Glomerular visceral epithelial cell (primary cell): ENCODE measurements at regions not wholly inside any gene's neighbourhood (a gene's known extent, or its start where the extent isn't known, plus 50 kb on each side); places are given as distances from the start of the nearest gene placed in this dataset.
"Not testable (repeated sequence)": the region's sequence is repeated elsewhere in the genome, so short reads cannot be mapped to it uniquely, and the experiment has no call there.

Experiments used
- DNase-seq: peaks from one replicate; pipeline ENCODE4 v3.0.0-alpha.2; 2016; ENCODE audit errors: extremely low spot score

GRCh38 chr5:18546591-18546990 lies 912.3 kb downstream of the TAF11L14 start:
- no peak for DNase-seq

DNA sequence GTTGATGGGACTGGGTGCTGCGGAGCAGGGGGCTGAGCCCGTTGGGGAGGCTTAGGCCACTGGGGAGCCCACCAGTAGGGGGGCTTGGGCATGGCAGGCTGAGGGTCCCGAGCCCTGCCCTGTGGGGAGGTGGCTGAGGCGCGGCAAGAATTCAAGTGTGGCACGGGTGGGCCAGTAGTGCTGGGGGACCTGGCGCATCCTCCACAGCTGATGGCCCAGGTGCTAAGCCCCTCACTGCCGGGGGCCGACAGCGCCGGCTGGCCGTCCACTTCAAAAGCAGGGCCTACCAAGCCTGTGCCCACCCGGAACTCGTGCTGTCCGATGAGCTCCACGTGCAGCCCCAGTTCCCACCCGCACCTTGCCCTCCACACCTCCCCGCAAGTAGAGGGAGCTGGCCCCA lies 917.5 kb downstream of the TAF11L14 start:
- no peak for DNase-seq

- DNase-seq: peak; percentile 79
Measured at GRCh38 chr5:18553269-18553668, 919.0 kb downstream of the TAF11L14 start.

DNA sequence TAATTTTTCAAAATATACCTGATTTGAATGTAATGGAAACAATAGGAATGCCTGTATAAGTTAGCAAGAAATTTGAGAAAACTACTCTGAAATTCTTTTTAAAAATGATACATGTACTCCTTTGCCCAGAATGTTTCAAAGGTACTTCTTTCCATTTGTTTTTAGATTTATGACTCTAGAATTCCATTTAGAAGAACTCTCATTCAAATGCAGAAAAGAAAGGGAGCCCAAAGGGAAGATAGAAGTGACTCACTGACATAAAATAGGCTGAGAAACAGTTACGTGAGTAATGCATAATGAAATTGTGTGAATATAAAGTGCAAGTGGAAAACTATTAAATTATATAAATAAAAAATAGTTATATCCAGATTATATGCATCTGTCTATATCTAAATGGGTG lies 926.3 kb downstream of the TAF11L14 start:
- no peak for DNase-seq

DNA sequence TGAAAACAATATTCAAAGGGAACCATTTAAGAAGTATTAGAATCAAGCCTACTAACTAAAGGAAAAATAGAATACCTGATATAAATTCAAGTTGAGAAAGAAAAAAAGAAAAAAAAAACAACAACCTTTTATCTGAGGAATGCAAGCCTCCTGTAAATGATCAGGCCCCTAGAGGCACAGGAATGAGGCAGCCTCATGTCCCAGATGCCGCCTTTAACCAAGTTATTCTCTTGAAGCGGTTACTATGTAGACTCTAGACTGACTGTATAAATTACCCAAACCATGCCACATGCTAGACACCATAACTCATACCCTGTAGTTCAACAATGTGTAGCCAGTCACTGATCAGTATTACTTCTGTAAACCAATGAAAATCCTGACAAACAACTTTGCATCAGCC lies 929.6 kb downstream of the TAF11L14 start:
- DNase-seq: no peak

DNA sequence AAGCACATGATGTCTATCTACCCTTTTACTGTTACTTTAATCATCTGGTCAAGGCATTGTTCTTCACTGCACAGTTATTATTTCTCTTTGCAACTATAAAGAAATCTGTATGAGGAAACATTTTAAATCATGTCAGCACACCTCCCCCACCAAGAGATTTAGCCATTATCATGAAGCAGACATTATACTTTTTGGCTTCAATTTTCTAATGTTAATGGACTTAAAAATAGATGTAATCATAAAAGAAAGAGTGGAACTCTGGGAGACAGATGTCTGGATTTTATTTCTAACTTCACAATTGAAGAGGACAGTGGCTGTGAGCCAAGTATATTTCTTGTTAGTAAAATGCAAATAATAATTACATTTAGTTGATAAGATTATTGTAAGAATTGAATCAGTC lies 932.4 kb downstream of the TAF11L14 start:
- no peak for DNase-seq

DNA sequence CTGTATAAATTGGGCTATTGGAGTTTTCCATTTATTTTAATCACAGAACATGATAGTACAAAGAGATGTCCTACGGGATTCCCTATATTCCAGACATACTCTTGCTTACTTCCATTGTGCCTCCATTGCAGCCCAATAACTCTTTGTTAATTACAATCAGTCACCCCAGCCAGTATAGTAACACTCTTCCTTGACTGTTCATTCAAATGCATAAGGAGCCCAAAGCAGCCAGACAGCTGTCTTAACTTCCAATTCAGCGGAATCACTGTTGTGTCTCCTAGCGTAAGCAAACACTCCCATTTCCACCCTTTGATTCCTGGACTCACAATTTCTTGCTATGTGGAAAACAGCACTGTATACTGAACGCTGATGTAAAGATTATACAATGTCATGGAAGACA lies 942.3 kb downstream of the TAF11L14 start:
- no peak for DNase-seq

- DNase-seq: no peak
Measured at GRCh38 chr5:18601185-18601584, 966.9 kb downstream of the TAF11L14 start.

- DNase-seq: no peak
Measured at GRCh38 chr5:18602402-18602801, 968.1 kb downstream of the TAF11L14 start.

DNA sequence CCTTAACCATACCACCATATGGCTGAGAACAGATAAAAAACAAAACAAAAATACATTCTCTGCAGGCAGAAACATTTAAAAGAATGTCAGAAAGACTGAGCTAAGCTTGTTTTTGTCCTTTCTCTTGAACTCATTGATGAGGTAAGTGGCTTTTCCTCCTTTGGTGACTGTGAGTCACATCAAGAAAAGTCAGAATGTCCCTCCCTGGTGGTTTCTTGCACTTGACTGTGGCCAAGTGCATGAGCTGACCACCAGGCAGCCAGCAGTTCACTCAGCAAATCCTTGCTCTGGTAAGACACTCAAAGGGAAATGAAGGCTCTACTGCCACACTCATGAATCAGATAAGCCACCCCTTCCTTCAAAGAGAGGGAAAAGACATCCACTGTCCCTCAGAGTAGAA lies 970.9 kb downstream of the TAF11L14 start:
- DNase-seq: no peak

GRCh38 chr5:18607570-18607969 lies 973.3 kb downstream of the TAF11L14 start:
- no peak for DNase-seq

GRCh38 chr5:18617191-18617590 lies 982.9 kb downstream of the TAF11L14 start:
- not testable (repeated sequence) for DNase-seq

GRCh38 chr5:18630458-18631045 lies 996.3 kb downstream of the TAF11L14 start:
- no peak for DNase-seq

- DNase-seq: no peak
Measured at GRCh38 chr5:18652404-18653215, 1018.4 kb downstream of the TAF11L14 start.

DNA sequence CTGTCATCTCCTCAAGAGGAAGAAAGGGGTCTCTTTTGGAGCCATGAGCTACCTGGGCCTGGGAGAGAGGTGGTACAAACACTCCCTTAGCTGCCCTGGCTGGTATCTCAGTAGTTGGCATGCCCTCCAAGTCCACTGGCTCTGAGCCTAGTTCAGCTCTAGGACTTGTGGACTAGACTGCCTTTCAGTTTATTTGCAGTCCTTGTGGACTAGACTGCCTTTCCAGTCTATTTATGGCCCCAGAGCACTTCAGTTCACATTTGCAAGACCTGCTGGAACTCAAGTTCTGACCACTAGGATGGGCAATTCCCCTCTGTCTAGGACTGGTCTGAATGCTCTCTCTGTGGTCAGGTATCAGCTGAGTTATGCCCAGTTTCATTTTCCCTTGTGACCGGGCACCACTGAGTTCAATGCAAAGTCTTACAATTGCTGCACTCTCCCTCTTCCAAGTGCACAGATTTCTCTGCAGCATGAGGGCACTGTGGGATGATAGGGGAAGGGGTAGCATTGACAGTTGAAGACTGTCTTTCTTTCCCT lies 1019.0 kb downstream of the TAF11L14 start:
- DNase-seq: no peak

GRCh38 chr5:18660511-18660910 lies 1026.3 kb downstream of the TAF11L14 start:
- DNase-seq: no peak

DNA sequence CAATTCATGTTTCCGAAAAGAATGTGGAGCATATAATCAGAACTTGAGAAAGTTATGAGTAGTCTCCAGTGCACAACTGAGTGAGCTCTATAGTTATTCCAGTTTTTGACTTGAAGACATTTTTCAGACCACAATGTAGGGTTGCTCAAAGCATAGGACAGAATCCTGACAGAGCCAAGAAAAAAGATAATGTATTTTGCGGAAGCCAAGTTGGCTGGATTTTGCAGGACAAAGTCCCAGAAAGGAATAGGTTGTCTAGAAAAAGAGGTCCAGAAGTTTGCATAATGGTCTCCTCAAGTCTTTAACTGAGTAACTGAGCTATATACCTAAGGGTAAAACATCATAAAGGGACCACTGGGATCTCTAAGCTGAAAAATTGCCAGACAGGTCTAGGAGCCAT lies 1028.0 kb downstream of the TAF11L14 start:
- no peak for DNase-seq

DNA sequence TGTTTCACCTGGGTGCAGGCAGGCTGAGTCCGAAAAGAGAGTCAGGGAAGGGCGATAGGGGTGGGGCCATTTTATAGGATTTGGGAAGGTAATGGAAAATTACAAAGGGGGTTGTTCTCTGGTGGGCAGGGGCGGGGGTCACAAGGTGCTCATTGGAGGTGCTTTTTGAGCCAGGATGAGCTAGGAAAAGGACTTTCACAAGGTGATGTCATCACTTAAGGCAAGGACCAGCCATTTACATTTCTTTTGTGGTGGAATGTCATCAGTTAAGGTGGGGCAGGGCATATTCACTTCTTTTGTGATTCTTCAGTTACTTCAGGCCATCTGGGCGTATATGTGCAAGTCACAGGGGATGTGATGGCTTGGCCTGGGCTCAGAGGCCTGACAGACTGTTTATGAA lies 1040.0 kb downstream of the TAF11L14 start:
- not testable (repeated sequence) for DNase-seq

DNA sequence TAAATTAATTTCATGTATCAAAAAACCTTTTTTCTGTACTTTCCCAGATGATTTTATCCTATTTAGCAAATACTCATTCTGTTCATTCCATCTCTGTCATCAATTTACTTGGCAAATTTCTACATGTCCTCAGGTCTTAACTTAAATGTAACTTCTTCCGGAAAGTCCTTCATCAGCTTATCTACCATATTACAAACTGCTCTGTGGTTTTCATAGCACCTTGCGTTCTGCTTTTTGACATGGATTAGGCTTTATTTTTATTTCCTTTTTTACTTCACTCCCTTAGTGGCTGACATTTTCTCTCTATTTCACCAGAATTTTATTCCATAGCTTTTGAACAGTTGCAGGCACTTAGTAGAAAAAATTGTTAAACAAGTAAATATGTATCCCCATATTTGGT lies 1040.8 kb downstream of the TAF11L14 start:
- no peak for DNase-seq

DNA sequence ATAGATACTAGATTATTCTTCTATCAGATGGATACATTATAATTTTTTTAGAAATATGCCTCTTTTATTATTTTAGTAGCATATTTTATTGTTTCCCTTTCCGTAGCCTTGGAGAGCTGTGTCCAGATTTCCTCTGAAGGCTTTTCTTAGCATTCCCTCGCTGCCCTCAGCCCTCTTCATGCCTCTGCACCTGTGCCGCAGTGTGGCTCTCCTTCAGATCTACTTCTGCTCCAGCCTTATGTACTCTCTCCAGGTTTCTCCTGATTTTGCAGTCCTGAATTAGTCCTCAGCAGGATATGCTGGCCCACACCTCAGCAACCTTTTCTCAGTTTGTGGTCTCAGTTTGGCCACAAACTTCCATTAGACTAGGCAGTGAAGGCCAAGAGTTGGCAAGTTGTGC lies 1052.0 kb downstream of the TAF11L14 start:
- no peak for DNase-seq

DNA sequence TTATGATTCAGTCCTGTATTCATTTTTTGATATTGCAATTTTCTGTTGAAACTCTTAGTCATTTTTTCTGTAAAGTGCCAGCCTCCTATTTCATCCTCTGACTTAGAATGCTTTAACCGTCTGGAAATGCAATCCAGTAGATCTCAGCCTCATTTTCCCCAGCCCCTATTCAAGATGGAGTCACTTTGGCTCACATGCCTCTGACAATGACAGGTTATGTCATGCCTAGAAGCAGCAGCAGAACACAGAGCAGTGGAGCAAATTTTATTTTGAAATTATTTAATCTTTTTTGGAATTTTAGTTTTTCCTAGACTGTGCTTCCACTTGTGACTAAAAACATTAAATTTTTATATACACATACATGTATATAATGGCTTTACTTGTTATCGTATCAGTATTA lies 1053.2 kb downstream of the TAF11L14 start:
- no peak for DNase-seq

GRCh38 chr5:18699681-18700080 lies 1065.4 kb downstream of the TAF11L14 start:
- DNase-seq: no peak

GRCh38 chr5:18702821-18703220 lies 1068.6 kb downstream of the TAF11L14 start:
- DNase-seq: no peak
